Stimulated activated CD4-positive, alpha-beta T cell treated with anti-CD3 and anti-CD28 coated beads, Interleukin-2, amount 100 ng/mL, for 24 hours (primary cell): ENCODE measurements at regions not wholly inside any gene's neighbourhood (a gene's known extent, or its start where the extent isn't known, plus 50 kb on each side); places are given as distances from the start of the nearest gene placed in this dataset.
"Not testable (repeated sequence)": the region's sequence is repeated elsewhere in the genome, so short reads cannot be mapped to it uniquely, and the experiment has no call there.

Experiments
- DNase-seq, 2 donors: peaks; one replicate each; pipeline ENCODE4 v3.0.0-alpha.2; 2020

DNA sequence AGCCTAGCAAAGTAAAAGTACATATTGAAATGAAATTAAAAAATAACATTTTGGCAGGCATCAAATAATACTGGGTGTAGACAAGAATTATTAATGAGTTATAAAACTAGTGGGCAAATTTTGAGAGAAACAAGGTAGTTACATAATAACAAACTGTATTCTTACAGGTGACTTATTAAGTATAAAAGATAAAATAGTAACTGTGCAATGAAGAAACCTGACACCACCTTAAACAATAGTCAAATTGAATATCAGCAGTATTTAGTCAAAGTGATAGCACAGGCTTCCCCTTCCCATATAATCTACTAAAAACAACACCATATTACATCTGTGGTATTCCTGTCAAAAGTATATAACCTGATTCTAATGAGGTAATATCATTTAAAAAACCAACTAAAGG is 1099.8 kb upstream of the CRIM1 start:
- DNase-seq, result no peak

DNA sequence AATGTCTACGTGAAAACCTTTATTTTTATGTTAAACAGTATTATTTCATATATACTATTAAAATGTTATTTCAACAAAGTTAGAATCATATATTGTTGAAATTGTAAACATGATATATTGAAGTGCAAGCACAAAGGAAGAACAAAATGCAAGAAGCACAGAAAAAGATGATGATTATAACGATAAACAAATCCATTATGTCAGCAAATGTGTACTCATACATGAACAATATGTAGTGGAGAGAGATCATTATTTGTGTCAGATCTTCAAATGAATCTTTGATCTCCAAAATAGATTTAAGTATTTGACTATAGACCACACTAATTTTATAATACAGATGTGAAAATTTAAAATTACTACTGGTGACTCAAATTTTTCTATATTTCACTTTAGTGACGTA is 1104.4 kb upstream of the CRIM1 start:
- no peak for DNase-seq

DNA sequence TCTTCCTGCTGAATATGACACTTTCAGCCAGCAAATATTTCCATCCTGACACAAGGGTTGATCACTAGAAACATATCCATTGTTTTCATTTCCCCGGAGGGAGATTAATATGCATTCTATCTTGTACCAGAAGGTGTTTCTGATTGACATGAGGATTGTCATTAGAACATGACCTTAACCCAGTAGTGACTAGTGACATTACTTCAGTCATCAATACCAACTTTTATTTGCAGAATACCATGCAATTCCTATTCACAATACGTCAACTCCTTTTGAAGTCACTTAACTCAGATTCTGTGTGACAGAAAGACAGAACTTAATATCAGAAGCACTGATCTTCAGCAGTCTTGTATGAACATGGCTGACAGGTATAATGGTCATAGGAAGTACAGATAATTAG is 1108.9 kb upstream of the CRIM1 start:
- no peak for DNase-seq

DNA sequence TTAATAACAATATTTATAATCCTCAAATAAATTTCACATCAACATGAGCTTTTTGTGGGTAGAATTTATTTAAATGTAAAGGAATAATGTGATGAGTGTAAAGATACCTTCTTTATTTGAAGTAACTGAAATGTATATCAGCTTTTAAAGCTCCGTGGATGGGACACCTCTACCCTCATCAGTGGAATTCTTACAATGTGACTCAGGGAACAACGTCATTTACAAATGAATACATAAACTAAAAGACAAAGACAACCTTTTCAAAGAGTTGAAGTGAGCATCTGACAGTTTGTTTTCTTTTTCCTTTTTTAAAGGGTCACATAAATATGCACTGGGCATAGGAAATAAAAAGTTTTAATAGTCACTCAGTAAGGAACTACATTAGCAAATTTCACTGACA is 1127.0 kb upstream of the CRIM1 start:
- no peak for DNase-seq

DNA sequence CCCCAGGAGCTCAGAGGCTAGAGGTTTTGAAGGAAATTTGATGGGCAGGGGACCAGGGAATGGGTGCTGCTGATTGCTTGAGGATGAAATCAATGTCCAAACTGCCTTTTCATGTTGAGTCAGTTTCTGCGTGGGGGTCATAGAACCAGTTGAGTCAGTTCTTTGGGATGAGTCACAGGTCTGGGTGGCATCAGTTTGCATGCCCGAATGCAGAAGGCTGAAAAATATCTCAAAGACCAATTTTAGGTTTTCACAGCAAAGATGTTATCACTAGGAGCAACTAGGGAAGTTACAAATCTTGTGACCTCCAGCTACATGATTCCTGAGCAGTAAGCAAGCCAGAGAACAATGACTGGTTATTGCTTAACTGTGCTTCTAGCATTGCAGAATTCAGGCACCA is 1135.1 kb upstream of the CRIM1 start:
- no peak for DNase-seq

DNA sequence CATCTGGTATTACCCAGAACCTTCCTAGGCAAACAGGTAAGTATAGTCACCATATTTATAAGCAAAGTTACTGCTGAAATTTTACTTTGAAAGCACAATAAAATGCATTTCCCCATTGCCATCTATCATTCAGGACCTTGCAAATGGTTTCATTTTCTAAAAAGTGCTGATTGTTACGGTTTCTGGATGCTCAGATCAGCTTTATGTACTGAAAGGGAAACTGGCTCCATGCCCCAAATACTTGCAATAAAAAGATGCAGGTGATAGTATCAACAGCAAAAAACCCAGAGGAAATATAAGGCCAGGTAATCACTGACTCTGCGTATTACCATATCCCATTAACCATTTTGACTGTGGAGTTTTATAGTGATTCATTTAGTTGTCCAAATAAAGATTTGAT is 1150.7 kb upstream of the CRIM1 start:
- DNase-seq, result no peak

DNA sequence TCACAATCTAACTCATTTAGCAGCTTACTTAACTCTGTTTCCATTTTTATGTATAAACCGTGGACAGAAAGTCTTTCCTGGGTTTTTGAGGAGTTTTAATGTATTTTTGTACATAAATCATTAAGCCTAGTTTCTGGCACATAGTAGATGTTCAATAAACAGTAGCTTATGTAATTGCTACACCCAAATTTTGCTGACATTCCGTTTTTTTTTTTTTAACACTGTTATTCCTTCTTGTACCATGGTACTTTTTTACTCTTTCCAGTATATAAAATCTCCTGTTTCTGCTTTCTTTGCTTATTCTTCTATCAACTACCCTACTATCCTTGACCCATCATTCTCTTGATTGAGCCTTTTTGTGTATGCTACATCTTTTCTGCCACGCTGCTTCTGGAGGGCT is 1151.3 kb upstream of the CRIM1 start:
- no peak for DNase-seq

DNA sequence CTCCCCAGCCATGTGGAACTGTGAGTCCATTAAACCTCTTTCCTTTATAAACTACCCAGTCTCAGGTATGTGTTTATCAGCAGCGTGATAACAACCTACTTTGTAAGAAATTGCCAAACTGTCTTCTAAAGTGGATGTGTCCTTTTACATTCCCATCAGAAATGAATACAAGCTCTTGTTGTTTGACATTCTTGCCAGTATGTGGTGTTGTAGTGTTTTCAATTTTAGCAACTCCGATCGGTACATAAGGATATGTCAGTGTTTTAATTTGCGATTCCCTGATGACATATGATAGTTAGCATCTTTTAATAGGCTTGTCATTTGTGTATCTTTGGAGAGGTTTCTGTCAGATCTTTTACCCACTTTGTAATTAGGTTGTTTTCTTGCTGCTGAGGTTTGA is 1156.3 kb upstream of the CRIM1 start:
- DNase-seq, result no peak

DNA sequence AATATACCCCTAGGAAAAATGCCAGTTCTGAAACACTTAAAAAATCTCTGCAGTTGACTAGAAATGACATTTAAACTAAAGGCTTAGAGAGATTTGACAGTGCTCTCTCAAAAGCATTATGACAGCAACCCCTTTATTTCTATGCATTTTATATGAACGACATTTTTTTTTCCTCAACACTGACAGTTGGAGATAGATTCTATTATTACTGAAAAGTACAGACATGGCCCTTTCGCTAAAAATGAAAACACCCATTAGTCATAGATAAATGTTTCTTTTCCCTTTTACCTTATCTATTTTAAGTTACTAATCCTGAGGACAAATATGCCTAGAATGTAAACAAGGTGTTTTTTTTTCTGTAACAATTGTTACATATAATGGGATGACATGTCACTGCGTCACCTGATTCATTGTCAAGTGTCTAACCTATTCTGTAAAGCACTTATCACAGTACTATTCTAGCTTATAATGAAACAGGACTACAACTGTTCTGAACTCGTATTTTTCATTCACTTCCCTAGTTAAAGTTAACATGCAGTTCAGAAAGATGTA is 1169.6 kb upstream of the CRIM1 start:
- DNase-seq, result no peak

DNA sequence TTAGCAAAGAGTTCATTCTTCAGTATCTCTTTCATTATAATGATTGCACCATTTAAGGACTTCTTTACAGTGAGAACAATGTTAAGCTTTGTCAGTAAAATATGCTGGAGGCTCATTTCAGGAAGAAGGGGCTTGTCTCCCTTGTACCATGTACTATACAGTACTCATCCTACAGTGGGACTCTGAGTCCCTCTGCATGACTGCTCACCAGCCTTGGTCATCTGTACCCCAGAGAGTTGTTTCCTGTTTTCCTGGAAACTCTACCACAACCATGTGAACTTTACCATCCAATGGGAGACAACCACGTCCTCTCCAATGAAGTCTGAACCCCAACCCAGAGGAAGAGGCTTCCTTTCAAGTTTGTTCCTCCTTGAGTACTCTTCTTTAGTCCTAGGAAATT is 1171.1 kb upstream of the CRIM1 start:
- no peak for DNase-seq

DNA sequence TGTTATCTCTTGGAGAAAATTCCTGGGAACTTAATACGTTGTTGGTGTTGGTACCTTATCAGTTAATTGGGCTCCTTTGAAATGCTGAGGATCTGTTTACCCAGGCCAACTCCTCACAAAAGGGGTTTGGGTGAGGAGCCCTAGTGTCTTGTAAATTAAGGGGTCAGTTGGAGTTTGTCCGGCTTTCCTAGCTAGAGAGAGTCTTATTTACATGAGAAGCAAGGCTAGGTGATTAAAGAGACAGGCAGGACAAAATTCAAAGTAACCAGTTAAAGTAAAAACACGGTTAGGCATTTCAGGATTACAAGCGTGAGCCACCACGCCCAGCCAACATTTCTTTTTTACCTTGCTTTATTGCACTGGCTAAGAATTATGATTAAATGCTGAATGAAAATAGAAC is 1178.9 kb upstream of the CRIM1 start:
- DNase-seq, result not testable (repeated sequence)

DNA sequence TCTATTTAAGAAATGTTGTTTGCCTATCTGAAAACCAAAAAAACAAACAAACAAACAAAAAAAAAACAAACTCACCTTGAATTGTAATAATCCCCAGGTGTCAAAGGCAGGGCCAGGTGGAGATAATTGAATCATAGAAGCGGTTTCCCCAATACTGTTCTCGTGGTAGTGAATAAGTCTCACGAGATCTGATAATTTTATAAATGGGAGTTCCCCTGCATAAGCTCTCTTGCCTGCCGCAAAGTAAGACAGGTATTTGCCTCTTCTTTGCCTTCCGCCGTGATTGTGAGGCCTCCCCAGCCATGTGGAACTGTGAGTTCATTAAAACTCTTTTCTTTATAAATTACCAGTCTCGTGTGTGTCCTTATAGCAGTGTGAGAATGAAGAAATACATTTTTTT is 1180.7 kb upstream of the CRIM1 start:
- DNase-seq, result no peak

DNA sequence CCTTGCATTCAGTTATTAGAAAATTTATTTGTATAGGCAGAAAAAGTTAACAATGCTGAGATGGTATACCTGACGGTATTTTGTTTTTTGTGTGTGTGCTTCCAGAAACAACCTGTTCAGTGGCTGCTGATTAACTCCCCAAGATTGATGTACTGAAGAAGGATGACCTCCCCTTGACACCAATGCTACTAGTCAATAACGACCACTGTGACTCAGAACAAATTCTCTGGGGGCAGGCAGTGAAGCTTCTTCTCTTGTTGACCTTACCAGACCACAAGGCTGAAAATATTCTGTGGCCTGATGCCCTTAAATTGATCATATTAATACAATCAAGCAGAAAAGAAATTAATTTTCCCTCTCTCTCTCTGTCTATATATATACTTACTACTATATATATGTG is 1182.9 kb upstream of the CRIM1 start:
- DNase-seq, result no peak

DNA sequence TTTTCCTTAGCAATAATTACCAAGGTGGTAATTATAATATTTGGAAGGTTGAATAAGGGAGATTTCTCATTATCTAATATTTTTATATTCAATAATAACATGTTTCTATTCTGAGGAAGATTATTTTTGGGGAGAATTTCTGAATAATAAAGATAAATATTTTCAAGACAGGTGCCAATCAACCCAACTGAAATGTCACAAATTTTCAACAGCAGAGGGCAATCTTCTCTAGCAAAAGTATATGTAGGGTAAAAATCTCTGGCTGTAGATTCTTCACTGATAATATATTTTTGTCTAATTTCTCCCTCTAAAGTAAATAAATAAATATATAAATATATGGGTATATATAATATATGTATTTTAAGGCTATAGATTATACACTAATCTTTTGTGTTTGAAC is 1187.2 kb upstream of the CRIM1 start:
- no peak for DNase-seq

DNA sequence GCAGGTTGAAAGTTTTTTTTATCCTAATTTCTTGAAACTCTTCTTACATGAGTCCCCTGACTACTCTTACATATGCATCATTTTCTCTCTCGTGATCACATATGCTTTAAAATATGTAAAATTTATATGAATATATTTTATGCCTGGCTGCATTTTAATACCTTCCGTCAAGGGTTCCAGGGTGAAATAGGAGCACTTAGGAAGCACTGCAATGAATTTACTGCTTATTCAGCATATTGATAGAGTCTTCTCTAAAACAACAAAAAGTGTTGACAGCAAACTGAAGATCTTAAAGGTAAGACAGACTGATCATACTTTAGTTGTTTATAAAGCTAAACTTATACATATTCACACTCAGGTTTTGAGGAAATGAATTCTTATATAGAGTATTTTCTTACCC is 1191.6 kb upstream of the CRIM1 start:
- no peak for DNase-seq

DNA sequence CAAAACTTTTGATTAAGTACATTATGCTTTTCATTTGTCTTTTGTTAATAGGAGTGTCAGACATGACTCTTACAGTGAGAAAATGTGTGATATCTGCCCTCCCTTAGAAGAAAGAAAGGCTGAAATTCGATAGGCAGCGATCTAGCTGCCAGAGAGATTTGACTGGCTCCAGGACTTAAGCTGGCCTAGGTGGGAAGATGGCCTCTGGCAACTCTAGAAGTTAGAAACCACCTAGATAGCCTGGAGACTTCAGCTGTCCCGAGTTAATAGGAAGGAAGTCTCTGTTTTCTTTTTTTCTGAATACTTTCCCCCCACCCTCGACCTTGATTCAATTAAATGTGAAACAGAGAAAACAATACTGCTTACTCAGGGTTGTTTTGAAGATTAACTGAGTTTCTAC is 1194.7 kb upstream of the CRIM1 start:
- no peak for DNase-seq

DNA sequence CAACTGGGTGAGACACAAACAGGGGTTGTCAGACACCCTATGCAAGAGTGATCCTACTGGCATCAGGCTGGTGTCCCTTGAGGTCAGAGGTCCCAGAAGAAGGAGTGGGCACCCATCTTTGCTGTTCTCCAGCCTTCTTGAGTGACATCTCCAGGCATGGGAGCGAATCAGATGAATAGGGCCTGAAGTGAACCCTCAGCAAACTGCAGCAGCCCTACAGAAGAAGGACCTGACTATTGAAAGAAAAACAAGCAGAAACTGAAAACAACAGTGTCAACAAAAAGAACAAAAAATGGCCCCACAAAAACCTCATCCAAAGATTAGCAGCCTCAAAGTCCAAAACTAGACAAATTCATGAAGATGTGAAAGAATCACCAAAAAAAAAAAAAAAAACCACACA is 1229.7 kb upstream of the CRIM1 start:
- DNase-seq, result no peak

DNA sequence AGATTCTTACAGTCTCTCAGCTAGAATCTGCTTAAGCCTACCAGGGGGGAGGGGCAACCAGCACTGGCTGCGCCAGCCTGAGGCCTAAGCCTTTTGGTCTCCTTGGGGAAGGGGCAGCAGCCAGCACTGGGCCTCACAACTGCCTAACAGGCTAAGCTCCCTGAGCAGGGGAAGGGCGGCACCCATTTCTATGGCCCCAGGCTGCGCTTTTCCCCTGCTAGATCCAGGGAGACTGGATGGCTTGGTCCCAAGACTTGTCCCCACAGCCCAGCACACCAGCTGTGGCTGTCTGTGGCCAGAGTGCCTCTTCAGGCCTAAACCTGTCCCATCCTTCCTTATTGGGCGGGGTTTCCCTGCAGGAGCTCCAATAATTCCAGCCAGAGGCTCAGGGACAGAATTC is 1230.3 kb upstream of the CRIM1 start:
- DNase-seq, result no peak

DNA sequence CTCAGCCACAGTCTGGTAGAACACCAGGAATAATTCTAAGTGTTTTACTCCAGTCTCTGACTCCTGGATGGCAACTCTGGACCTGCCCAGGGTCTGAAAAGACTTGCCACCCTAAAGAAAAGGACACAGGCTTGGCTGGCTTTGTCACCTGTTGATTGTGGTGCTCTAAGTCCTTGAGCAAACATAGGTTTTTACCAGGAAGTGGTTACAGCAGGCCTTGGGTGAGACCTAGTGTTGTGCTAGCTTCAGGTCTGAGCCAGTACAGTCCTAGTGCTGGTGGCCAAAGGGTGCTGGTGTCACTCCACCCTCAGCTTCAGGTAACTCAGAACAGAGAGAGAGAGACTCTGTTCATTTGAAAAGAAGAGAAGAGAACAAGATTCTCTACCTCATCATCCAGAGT is 1239.4 kb upstream of the CRIM1 start:
- no peak for DNase-seq

DNA sequence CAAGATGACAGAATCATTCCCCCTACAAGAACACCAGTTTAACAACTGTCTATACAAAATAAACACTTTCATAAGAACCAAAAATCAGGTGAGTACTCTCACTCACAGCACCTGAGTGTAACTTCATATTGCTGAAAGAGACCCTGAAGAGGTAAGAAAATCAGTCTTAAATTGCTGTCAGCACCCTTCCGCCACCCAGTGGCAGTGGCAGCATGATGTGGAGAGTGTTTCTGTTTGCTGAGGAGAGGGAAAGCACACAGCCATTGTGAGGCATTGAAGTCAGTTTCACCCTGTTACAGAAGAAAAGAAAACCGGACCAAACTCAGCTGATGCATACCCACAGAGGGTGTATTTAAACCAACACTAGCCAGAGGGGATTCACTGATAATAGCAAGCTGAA is 1240.8 kb upstream of the CRIM1 start:
- no peak for DNase-seq

DNA sequence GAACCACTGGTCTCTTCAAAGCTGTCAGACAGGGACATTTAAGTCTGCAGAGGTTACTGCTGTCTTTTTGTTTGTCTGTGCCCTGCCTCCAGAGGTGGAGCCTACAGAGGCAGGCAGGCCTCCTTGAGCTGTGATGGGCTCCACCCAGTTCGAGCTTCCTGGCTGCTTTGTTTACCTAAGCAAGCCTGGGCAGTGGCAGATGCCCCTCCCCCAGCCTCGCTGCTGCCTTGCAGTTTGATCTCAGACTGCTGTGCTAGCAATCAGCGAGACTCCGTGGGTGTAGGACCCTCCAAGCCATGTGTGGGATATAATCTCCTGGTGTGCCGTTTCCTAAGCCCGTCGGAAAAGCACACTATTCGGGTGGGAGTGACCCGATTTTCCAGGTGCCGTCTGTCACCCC is 1243.2 kb upstream of the CRIM1 start:
- DNase-seq, result not testable (repeated sequence)

DNA sequence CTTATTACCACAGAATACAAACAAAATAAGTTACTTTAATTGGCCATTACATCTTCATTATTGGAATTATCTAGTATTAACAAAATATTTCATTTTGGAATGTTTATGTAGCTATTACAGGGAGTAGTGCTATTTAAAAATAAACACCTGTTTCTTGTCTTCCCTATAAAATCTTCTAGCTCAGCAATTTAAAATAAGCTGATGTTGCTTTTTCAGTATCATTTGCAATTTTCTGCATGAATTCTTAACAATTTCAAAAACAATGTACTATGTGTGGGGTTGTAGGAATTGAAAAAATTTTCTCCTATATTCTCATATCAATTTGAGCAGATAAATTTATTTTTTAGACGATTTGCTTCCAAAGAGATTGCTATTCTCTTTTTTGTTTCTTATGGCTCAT is 1251.3 kb upstream of the CRIM1 start:
- DNase-seq, result no peak

DNA sequence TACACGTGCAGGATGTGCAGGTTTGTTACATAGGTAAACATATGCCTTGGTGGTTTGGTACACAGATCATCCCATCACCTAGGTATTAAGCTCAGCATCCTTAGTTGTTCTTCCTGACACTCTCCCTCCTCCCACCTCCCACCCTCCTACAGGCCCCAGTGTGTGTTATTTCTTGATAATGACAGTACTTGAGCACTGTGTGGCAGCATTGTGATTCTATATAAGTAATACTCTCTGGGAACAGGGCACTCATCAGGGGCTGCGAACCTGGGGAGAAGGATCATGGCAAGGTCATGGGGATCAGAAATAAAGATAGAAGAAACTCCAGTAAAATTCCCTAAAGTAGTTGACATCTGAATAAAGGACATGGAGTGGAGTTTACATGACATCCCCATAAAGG is 1256.2 kb upstream of the CRIM1 start:
- DNase-seq, result no peak

DNA sequence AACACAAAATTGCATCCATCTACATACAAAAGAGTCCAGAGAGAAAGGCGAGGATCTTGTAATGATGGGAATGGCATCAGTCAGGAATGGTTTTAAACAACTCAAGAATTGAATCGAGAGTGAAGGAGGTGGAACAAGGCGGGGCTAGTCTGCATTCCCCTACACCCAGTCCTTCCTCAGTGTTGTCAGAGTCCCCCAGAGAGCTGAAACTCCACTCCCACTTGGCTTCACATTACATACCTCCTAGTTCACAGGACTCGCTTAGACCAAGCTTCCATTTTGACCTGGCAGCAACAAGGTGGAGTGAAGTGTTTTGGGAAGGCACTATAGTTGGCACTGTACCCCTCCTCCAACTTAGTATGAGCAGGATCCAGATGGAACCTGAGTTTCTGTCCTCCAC is 1273.5 kb upstream of the CRIM1 start:
- no peak for DNase-seq

DNA sequence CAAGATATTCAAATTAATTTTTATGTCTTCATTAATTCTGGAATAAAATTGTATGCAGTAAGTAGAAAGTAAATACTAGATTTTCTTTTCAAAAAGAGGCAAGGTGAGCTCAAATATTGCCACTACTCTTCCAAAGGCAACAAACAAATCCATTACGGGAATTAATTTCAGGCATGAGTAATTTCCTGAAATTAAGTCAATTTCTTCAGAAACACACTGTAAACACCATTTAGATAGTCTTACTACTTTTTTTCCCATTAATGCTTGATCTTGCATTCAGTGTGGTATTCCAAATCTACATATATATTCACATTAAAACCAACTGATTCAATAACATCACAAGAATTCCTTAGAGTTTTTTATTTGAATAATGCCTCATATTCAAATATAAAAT is 1274.0 kb upstream of the CRIM1 start:
- DNase-seq, result no peak

DNA sequence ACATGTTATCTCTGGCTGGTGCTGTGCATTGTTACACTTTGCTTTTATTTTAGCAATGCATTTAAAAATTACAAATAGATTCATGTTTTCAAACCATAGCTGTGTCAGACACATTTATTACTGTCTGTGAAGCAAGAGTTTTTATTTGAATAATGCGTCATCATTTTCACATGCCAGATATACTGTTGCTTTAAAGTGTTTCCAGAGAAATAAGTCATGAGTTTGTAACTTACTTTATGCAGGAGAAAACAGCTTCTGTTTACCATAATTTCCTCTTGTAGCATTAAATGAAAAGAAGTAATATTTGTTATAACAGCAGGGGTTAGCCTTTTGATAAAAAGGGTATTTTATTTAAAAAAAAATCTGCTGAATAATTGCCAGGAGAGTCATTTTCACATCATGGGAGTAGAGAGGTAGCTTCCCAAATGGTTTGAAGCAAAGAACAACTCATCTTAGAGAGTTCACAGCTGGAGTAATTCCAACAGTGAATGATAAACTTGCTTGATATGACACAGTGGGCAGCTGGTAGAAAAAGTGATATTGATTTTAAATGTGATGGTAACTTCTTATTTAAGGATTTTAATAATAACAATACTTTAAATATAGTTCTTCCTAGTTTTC is 1274.5 kb upstream of the CRIM1 start:
- DNase-seq, result no peak
